GM12892 (cell line): ENCODE measurements at regions not wholly inside any gene's neighbourhood (a gene's known extent, or its start where the extent isn't known, plus 50 kb on each side); places are given as distances from the start of the nearest gene placed in this dataset.

ENCODE experiments used
- POLR2A ChIP-seq: IDR thresholded peaks from 2 replicates; pipeline ENCODE4 v1.6.1; 2011; ENCODE audit warnings: low read depth, low read length, control low read depth
- POLR2AphosphoS5 ChIP-seq: IDR thresholded peaks from 2 replicates; pipeline ENCODE4 v1.6.1; 2011; ENCODE audit warnings: low read depth, low read length, control low read depth
- TAF1 ChIP-seq: IDR thresholded peaks from 2 replicates; pipeline ENCODE4 v1.6.1; 2011; ENCODE audit warnings: low read depth, mild to moderate bottlenecking, control low read depth, low read length, borderline replicate concordance

GRCh38 chr17:72206376-72206775, 85.6 kb downstream of the SOX9 start:
- no peak for TF ChIP-seq POLR2AphosphoS5
- no peak for TF ChIP-seq TAF1
- no peak for TF ChIP-seq POLR2A
